CD4-positive, alpha-beta T cell treated with Interleukin-15 for 1 hour (primary cell): ENCODE measurements at regions not wholly inside any gene's neighbourhood (a gene's known extent, or its start where the extent isn't known, plus 50 kb on each side); places are given as distances from the start of the nearest gene placed in this dataset.
"Not testable (repeated sequence)": the region's sequence is repeated elsewhere in the genome, so short reads cannot be mapped to it uniquely, and the experiment has no call there.

Source experiments
- DNase-seq: peaks from one replicate; pipeline ENCODE4 v3.0.0-alpha.2; 2020

DNA sequence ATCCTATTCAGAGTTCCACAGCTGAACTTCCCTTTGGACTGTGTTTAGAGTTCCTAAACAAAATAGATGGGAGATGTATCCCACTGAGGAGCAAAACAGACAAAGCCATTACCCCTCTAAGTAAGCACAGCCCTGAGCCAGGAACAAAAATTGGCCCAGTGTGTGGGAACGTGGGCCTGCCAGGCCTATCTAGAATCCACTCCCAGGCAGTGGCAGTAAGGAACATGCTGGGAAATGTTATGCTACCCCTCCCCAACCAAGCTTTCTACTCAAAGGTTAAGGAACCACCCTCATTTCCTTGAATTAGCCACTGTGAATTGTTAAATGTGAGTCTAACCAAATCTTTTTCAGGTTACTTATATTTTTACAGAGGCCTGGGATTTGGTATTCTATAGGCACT is 405.1 kb upstream of the PTGER4 start:
- DNase-seq: no peak

DNA sequence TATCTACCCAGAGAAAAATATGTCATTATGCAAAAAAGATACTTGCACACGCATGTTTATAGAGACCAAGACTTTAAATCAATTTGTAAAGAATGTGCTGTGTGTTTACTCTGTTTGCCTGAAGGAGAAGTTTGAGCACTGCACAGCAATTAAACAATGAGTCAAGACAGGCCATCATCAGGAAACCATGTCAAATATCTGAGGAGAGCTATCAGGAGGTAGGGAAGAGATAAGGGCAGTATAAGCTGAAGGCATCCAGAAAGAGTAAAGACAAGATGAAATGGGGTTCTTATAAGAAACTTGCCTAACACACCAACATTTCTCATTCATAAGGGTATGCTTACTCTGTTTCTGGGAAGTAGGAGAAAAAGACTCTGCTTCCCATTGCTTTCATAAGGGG is 405.8 kb upstream of the PTGER4 start:
- DNase-seq: no peak

DNA sequence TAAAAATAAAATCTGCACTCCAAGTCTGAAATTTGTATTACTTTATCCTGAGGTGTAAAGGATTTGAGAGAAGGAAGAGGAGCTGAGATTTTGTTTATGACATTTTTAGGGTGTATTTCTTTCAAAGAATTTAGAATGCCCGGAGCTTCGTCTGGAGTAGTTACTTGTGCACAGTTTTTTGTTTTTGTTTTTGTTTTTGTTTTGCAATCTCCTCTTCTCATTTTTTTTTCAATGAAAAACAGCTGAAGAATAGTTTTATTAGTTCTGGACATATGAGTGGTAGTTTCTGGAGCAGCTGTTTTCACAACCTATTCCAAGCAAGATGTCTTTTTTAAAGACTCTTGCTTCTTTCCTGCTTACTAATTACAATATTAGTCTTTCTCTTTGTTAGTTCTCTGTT is 408.2 kb upstream of the PTGER4 start:
- DNase-seq: no peak

DNA sequence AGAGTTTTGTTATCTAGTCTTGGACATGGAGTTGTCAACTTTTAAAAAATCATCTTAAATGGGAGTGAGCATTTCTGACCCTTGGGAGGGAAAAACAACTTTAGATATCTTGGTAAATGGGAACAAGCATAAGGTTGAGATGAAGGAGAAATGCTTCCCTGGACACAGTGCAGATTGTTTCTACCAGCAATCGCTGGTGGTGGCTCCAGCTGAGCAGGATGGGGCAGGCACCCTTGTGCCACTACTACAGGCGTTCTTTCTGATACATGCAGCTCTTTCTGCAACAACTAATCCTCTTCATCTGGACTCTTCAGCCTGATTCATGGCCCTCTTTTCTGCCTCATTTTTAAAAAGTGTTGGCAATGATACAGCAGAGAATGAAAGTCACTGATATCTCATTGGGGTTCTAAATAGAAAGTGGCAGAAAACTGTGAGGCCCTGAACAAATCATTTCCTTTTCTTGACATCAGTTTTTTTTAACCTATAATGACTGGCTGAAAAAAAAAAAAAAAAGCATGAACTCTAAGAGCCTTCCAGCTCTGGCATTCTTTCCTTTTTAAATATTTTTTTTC is 409.4 kb upstream of the PTGER4 start:
- DNase-seq: no peak

DNA sequence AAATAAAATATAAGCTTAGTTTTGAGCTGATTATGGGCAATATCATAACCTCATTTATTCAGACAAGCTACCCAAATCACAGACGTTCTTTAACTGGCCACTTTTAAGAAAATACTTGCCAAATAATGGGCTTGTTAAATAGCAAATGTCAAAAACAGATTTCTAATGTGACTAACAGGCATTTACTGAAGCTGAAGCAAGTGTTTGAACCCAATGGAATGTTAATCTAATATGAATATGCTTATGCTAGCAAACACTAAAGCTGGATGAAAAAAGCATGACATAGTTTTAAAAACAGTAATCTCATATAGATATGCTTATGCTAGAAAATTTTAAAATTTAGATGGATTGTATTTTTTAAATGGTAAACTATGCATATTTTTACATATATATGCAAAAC is 411.6 kb upstream of the PTGER4 start:
- no peak for DNase-seq

DNA sequence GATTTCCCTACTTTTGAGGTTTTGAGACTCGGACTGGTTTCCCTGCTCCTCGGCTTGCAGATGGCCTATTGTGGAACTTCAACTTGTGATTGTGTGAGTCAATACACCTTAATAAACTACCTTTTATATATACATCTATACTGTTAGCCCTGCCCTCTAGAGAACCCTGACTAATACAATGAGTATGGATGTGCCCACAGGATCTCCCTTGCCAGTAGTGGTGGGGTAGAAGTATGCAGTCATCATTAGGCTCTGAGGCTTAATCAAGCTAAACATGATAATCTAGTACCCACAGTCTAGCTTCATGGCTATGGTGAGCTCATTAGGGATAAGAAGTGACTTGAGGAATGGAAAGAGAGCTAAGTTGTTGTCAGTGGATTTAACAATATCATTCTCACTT is 412.8 kb upstream of the PTGER4 start:
- DNase-seq: no peak

DNA sequence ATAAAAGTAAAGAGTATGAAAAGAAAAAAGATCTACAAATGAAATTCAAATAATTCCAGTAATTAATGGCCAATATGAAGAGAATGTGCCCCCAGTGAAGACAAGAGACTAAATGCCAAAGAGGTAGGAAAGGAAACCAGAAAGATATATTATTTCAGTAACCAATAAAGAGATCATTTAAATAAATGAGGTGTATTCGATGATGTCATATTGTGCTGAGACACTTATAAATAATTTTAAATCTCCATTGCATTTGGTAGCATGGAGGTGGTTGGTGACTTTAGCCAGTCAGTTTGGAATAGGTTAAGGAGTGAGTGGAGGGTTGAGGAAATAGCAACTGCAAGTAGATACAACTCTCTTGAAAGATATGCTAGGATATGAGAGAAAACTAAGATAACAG is 417.7 kb upstream of the PTGER4 start:
- no peak for DNase-seq

DNA sequence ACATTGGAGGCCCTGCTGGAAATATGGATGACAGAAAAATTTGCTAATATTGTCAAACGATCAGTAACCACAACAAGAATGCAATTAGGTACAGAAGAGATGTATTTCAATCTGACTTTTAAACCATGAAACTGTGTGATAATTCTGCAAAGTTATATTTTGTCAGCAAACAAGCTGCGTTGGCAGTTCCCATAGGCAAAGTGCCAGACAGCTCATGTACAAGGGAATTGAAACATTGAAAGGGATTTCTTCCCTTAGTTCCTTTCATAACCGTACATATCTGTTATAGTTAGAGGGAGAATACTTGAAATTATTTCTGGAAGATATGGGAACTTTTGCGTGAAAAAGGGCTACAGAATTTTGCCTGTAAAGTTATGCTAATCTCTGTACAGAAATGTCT is 419.4 kb upstream of the PTGER4 start:
- DNase-seq: no peak

DNA sequence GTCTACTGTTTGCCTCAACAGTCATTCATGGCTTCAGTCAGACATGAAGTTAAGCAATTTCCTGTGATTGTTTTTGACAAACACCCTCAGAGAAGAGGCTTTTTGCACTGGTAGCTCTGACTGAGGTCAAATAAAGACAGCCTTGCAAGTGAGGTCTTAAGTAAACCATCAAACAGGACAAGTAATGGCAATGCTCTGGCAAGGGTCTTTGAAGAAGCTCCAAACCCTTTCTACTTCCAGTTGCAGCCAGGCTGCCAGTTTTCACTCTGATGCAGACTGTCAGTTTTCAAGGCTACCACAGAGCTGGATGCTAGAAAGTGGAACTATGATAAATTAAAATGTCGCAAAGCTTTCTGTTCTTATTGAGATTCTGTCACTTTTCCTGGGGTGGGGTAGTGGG is 421.5 kb upstream of the PTGER4 start:
- no peak for DNase-seq

DNA sequence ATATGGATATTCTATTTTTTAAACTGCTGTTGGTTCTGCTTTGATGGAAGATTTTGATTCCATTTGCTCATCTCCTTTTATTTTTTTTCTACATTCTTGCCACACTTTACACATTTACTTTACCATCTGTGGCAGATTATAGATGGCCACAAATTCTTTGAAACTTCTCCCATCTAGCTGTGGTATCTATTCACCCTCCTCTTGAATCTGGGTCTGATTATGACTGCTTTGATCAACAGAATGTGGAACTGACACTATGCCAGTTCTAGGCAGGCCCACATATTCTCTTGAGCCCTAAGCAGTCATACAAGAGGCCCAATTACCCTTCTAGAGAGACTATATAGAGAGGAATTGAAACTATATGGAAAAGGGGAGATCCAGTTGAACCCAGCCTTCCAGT is 439.0 kb upstream of the PTGER4 start:
- no peak for DNase-seq

DNA sequence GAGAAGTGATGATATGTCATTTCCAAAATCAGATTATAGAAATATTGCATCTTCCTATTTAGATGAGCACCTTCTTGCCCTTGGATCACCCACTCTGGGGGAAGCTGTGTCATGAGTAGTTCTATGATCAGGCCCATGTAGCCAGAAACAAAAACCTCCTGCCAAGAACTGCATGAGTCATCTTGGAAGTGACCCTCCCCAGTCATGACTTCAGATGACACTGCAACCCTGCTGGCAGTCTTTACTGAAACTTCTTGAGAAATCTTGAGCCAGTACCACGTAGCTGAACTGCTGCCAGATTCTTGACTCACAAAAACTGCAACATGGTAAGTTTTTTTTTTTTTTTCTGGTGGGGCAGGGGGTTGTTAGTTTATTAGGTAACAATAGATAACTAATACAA is 439.6 kb upstream of the PTGER4 start:
- DNase-seq: no peak

DNA sequence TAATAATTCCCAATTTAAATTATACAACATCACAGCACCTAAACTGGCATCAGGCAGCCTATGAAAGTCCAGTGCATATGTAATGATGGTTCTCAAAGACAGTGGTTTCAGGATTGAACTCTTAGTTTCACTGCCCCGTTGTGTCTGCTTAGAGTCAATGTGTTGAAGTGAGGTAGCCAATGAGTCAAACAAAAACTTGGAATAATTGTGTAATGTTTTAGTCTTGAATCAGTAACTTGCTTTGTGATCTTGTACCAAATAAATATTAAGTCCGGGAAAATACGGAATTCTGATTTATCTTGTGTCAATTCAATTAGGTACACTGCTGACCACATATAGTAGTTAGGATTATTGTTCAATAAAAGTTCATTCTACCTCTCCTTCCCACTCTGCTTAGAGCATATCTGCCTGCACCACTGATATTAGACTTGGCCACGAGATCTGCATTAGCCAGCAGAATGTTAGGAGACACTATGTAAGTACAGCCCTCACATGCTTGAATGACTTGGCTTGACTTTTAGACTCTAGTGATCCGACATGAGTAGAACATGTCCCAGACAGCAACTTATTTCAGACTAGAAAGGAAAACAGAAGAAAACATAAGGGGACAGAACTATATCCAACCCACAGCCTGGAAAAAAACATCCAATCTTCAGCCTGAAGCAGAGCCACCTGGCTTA is 441.5 kb upstream of the PTGER4 start:
- DNase-seq: no peak

DNA sequence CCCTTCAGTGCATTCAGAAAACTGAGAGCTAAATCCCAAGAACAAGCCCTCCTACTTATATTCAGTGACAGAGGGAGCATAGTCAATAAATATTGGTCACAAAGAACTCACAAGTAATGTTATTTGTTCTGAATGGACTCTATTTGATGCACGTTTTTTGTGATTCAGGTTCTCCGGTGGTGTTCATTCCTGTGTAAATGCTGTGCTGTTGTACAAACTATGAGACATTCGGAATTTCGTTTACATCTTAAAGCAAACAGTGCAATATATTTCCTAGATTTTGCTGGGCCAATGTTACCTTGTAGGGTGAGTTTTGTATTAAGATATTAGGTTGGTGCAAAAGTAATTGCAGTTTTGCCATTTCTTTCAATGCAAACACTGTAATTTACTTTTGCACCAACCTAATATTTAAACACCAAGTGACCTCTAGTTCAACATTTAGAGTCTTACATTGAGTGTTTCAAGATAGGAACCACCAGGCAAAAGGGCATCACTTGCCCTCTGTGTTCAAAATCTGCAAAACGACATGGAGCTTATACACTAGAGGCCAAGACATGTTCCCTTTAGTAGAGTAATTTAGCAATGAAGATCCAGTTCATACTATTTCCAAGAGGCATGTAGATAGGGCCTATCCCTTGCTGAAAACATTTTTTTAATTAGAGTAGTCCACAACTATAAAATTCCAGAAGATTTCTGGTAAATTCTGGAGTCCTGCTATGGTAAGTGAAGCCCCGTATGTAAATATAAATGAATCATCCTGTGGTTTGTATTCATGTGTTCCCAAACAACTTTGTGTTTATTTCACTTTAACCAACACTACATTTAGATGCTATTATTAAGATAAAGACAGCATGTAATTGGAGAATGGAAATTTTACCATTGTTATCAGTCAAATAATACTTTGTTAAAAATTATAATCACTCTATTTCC is 444.0 kb upstream of the PTGER4 start:
- DNase-seq: no peak

DNA sequence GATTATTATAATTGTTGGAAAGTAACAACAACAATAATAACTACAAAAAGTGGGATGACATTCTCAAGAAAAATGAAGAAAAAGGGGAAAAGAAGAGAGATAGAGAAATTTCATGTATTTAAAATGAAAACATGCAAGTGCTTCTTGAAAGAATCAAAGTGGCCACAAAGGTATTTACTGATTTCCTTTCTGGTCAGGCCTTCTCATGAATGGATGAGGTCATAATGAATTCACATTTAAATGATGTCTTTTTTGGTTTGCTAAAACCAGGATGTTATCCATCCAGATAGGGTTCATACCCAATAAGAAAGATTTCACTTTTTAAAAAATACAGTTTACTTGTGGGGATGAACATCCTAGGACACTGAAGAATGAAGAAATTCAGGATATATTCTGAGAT is 446.4 kb upstream of the PTGER4 start:
- DNase-seq: no peak

DNA sequence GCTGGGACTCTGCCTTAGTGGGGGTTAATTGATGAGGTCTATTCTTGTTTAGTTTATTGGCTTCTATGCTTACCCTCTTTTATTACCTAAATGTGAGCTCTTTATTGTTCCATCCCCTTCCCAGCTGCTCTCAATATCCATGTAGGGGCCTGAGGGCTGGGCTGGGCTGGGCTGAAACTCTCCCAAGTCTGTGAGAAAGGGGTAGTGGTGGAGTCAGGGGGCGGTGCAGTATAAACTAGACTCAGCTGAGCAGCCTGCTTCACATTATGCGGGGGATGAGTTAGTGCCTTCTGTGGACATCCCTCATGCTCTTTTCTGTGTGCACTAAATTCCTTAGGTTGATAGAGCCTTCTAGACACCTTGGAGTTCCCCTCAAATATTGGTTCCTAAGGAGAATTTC is 451.8 kb upstream of the PTGER4 start:
- DNase-seq: no peak

DNA sequence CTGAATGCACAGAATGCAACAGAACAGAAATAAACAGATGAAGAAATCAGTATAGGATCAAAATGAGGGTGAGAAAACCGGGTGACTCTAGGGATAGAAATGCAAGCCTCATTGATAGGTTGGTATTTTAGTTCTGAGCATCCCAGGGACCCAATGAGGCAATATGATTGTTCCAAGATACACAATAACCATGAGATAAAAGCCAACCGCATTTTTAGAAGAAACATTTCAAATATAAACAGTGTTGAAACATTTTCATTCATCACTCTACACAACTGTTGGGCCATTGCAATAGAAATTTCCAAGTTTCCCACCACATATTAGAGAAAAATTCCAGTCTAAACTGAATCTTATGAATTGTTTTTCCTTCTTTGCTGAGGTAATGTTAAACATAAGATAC is 452.3 kb upstream of the PTGER4 start:
- DNase-seq: no peak

DNA sequence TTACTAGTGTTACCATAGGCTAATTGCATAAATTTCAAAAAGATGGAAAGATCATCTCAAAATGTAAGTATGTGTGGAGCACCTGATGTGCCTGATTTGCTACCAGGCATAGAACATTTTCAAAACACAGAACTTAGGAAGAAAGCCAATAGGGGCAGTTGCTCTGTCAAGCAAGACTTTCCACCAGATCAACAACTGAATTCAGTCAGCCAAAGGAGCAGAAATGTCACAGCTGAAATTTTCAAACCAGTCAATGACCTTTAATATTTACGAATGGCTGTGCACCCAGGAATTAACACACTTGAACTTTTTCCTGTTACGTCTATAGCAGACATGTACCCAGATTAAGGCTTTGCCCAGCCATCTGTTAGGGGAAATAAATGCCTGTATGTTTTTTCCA is 452.8 kb upstream of the PTGER4 start:
- DNase-seq: no peak

DNA sequence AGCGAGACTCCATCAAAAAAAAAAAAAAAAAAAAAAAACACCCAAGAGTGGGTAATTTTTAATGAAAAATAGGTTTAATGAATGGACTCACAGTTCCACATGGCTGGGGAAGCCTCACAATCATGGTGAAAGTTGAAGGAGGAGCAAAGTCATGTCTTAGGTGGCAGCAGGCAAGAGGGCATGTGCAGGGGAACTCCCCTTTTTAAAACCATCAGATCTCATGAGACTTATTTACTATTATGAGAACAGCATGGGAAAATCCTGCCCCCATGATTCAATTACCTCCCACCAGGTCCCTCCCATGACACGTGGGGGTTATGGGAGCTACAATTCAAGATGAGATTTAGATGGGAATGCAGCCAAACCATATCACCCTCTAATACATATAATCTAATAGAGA is 454.6 kb upstream of the PTGER4 start:
- DNase-seq: not testable (repeated sequence)

DNA sequence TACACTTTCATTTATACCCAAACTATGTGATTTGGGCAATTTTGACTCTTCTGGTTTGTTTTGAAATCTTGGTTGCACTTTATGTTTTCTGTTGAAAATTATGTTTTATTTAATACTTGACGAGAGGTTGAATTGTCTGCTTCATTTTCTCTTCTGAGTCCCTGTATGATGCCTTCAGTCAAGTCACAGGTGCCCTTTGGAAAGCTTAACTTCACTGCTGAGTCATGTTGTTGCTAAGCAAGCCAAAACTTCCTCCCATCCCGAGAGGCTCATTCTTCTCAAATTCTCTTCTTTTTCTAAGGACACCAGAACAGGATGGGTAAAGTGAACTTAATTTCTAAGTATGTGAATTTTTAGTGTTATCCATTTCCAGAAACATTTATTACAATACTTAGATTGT is 455.3 kb upstream of the PTGER4 start:
- DNase-seq: no peak

DNA sequence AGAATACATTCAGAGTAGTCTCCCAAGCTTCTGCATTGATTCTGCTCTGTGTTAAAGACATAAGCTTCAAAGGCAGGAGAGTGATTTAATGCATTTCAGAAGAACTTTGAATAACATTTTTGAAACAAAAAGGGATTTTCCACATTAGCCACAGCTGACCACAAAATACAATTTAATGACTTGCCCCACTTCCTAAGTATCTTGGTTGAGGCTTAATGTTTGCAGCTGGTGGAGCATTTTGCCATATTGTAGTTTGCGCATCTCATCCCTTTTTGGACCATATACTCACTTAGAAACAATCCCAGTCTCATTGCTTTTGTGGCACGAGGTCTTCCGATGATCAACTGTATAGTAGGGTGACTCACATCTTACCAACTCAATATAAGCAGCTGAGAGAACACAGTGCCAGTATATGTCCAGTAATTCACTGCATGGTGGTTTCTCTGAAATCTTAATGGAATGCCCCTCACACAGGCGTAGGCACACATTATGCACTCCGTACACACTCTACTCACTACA is 455.8 kb upstream of the PTGER4 start:
- no peak for DNase-seq

DNA sequence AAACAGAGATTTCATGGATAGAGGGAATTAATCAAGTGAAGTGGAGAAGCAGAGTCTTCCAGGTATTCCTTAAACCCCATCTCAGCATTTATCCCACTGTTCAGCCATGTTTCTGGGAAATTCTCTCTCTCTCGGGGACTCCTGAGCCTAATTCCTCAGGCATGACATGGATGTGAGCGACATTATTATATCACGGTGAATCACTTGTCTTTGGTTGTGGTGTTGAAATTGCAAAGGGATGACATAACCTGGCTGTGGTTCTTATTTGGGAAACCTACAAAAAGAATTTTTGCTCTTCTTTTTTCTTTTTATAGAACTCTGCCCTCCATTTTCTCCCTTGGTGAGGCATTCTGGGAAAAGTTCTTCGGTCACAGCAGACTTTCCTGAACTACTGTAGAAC is 457.9 kb upstream of the PTGER4 start:
- DNase-seq: no peak

DNA sequence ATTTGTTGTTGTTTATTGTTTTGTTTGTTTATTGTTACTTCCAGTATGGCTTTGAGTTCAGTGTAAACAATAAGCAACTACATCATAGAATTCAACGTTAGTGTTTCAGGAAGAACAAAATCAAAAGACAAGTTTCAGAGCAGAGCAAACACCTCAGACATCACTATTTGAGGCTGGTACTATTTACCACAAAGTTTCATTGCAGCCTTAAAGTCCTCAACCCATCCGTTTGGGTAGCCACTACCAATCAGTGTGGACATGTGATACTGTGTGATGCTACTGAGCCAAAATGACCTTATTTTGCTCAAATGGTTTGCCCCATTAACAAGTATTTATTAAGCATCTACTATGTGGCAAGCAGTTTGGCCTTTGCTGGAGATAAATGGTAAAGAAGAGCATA is 458.5 kb upstream of the PTGER4 start:
- no peak for DNase-seq

DNA sequence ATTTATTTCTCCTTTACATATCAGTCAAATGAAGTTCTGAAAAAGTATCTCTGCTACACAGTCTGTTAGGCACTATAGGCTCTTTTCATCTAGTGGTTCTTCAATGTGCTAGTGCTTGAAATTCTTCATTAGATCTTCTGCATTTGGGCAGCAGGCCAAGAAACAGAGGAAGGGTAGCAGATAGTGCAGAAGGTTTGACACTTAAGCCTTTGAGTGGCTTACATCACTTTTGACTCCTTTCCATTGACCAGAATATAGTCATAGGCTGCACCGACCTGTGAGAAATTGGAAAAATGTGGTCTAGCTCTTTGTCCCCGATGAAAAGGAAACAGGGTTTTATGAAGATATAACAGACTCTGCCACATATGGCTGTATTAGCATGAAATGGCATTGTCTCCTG is 459.5 kb upstream of the PTGER4 start:
- DNase-seq: no peak

DNA sequence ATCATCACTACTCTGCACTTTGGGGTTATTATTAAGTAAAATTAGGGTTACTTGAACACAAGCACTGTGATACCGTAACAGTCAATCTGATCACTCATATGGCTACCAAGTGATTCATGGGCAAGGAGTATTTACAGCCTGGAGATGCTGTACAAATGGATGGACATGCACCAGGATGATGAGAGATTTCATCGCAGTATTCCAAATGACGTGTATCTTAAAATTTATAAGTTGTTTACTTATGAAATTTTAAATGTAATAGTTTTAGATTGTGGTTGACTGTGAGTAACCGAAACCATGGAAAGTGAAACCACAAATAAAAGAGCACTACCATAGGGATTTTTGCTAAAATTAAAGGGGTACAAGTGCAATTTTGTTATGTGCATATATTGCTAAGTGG is 462.2 kb upstream of the PTGER4 start:
- DNase-seq: no peak
